Keratinocyte (primary cell): ENCODE measurements at regions not wholly inside any gene's neighbourhood (a gene's known extent, or its start where the extent isn't known, plus 50 kb on each side); places are given as distances from the start of the nearest gene placed in this dataset.
A peak's percentile ranks its signal among the peaks of the same experiment; 100 is the strongest.

Experiments used
- DNase-seq: peaks from one replicate; pipeline ENCODE4 v3.0.0-alpha.2; 2011; ENCODE audit warnings: low read depth, missing footprints, low spot score
- FAIRE-seq: peaks from 2 replicates; lab custom pipeline; 2011; peaks lifted over from hg19 to GRCh38; lab: Jason Lieb, UNC
- H2AFZ ChIP-seq: 2 replicates; pipeline ENCODE4 v1.6.0; 2012; ENCODE audit warnings: low read length, control low read depth, inconsistent platforms; ENCODE audit not compliant: control insufficient read depth
- H3K27ac ChIP-seq: 2 replicates; pipeline ENCODE4 v1.5.1; 2011; ENCODE audit warnings: low read length; ENCODE audit not compliant: control insufficient read depth, insufficient read depth
- H3K27me3 ChIP-seq: 3 replicates; pipeline ENCODE4 v1.6.0; 2011; ENCODE audit warnings: low read length; ENCODE audit not compliant: control insufficient read depth, insufficient read depth; ENCODE audit errors: extremely low read depth
- H3K36me3 ChIP-seq, 2 experiments: 2 replicates in 1 of 2; 3 replicates in 1 of 2; pipeline ENCODE4 v1.5.1; 2011; ENCODE audit warnings: low read length in 2 of 2, mild to moderate bottlenecking in 1 of 2; ENCODE audit not compliant: control insufficient read depth in 2 of 2, insufficient read depth in 2 of 2; ENCODE audit errors: extremely low read depth in 1 of 2
- H3K4me1 ChIP-seq: 3 replicates; pipeline ENCODE4 v1.5.1; 2011; ENCODE audit warnings: low read length; ENCODE audit not compliant: control insufficient read depth, insufficient read depth; ENCODE audit errors: extremely low read depth
- H3K4me2 ChIP-seq: 3 replicates; pipeline ENCODE4 v1.6.0; 2011; ENCODE audit warnings: low read depth, low read length; ENCODE audit not compliant: control insufficient read depth, insufficient read depth; ENCODE audit errors: extremely low read depth
- H3K4me3 ChIP-seq, 3 experiments: fragments of 200-600 bp in 1 of 3; sonication (generic) in 1 of 3; 2 replicates in 2 of 3; 3 replicates in 1 of 3; pipeline ENCODE4 v1.5.1; 2011 to 2016; ENCODE audit warnings: low read length in 3 of 3, mild to moderate bottlenecking in 3 of 3, control low read depth in 2 of 3, inconsistent platforms in 1 of 3, low read depth in 1 of 3, mixed read lengths in 1 of 3, mixed run types in 1 of 3, moderate library complexity in 1 of 3; ENCODE audit not compliant: control insufficient read depth in 2 of 3, insufficient read depth in 2 of 3; ENCODE audit errors: extremely low read depth in 1 of 3
- H3K79me2 ChIP-seq: 2 replicates; pipeline ENCODE4 v1.6.0; 2012; ENCODE audit warnings: low read length; ENCODE audit not compliant: control insufficient read depth, insufficient read depth
- H3K9ac ChIP-seq: 3 replicates; pipeline ENCODE4 v1.6.0; 2011; ENCODE audit warnings: low read length; ENCODE audit not compliant: control insufficient read depth, insufficient read depth; ENCODE audit errors: extremely low read depth
- H3K9me1 ChIP-seq: 3 replicates; pipeline ENCODE4 v1.6.0; 2011; ENCODE audit warnings: low read length; ENCODE audit not compliant: control insufficient read depth, insufficient read depth; ENCODE audit errors: extremely low read depth
- H3K9me3 ChIP-seq: 2 replicates; pipeline ENCODE4 v1.5.1; 2012; ENCODE audit warnings: low read depth, low read length; ENCODE audit not compliant: control insufficient read depth
- H4K20me1 ChIP-seq: 3 replicates; pipeline ENCODE4 v1.6.0; 2011; ENCODE audit warnings: low read length; ENCODE audit not compliant: control insufficient read depth, insufficient read depth; ENCODE audit errors: extremely low read depth
- EZH2 ChIP-seq: IDR thresholded peaks from one replicate; pipeline ENCODE4 v1.6.1; 2012; ENCODE audit warnings: inconsistent platforms, mild to moderate bottlenecking, low read length, moderate library complexity
- dilution Hi-C: fragments of 300-500 bp; cut with MboI; formaldehyde crosslinking; loops from one replicate; pipeline ENCODE4 v1.7.0; 2020; ENCODE audit warnings: low sequenced_read_pairs; ENCODE audit not compliant: extremely low pct_ligation_motif_present
- TF ChIP-seq, protein P1 (sequence below), 3 experiments: IDR thresholded peaks in 1 of 3; conservative IDR thresholded peaks in 1 of 3; optimal IDR thresholded peaks in 1 of 3; 2 replicates in 2 of 3; 3 replicates in 1 of 3; pipeline versions ENCODE3 to v1.5.1; 2011; ENCODE audit warnings: low read length in 3 of 3, mild to moderate bottlenecking in 3 of 3, moderate library complexity in 2 of 3, control low read depth in 1 of 3, inconsistent platforms in 1 of 3; ENCODE audit not compliant: insufficient read depth in 2 of 3; ENCODE audit errors: extremely low read depth in 1 of 3

DNA sequence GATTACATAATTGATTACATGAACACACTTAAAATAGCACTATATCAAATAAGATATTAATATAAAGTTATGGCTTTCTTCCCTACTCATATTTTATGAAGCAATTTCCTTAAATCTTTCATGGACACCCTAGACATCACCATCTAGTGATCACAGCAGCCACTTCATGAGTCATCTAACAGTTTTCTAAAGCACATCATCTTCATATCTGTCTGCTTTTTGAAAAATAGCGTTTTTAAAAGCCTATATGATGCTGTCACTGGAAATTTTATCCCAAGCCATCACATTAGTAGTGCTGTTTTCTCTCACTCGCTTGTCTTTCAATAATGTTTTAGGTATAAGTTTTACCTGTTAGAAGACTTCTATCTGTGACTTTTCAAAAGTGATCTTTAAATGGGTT, 326.1 kb downstream of the SLITRK6 start:
- Histone ChIP-seq H3K79me2 (no peaks in the 10 kb centered on the region), H3K27me3 (no peaks in the 10 kb centered on the region), H3K4me1 (no peaks in the 10 kb centered on the region), H3K9ac (no peak overlapping the region), H3K4me3 (no peak overlapping the region), H3K4me2 (no peak overlapping the region), H3K9me1 (no peaks in the 10 kb centered on the region), H3K27ac (no peak overlapping the region), H3K36me3 (no peaks in the 10 kb centered on the region), H2AFZ (no peak overlapping the region), H4K20me1 (no peaks in the 10 kb centered on the region), H3K9me3 (no peaks in the 10 kb centered on the region)
- DNase-seq: no peak
- no peak for FAIRE-seq
- TF ChIP-seq EZH2: no peak
- TF ChIP-seq, protein P1, sequence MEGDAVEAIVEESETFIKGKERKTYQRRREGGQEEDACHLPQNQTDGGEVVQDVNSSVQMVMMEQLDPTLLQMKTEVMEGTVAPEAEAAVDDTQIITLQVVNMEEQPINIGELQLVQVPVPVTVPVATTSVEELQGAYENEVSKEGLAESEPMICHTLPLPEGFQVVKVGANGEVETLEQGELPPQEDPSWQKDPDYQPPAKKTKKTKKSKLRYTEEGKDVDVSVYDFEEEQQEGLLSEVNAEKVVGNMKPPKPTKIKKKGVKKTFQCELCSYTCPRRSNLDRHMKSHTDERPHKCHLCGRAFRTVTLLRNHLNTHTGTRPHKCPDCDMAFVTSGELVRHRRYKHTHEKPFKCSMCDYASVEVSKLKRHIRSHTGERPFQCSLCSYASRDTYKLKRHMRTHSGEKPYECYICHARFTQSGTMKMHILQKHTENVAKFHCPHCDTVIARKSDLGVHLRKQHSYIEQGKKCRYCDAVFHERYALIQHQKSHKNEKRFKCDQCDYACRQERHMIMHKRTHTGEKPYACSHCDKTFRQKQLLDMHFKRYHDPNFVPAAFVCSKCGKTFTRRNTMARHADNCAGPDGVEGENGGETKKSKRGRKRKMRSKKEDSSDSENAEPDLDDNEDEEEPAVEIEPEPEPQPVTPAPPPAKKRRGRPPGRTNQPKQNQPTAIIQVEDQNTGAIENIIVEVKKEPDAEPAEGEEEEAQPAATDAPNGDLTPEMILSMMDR (optimal IDR thresholded peaks at IDR 0.05 in 1 of 3, IDR thresholded peaks at IDR 0.05 in 1 of 3, conservative IDR thresholded peaks at IDR 0.05 in 1 of 3; ENCODE audit: extremely low read depth in 1 of 3, insufficient read depth in 2 of 3, low read length in 3 of 3): no peak
- dilution Hi-C loops: no loop called here

DNA sequence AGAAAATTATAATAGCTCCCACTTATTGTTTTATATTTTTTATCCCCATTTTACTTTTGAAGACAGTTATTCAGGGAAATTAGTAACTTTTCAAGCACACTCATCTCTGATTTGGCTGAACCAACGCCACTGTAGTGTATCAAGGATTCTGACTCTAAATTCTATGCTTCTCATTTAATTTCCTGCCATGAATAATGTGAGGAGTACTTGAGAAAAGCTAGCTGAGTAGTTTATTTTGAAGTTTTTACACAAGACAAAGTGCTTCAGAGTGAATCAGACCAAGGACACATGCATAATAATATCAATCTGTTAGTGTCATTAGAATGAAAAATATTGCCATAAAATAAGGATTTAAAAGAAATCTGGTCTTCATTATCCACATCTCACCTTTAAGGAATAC, 329.9 kb downstream of the SLITRK6 start:
- Histone ChIP-seq H3K9ac (no peak overlapping the region), H3K9me1 (no peaks in the 10 kb centered on the region), H3K27me3 (no peaks in the 10 kb centered on the region), H3K4me3 (no peak overlapping the region), H3K79me2 (no peaks in the 10 kb centered on the region), H3K27ac (no peak overlapping the region), H2AFZ (peak overlapping the region; percentile 22), H3K9me3 (no peaks in the 10 kb centered on the region), H3K36me3 (no peaks in the 10 kb centered on the region), H3K4me2 (no peak overlapping the region), H3K4me1 (no peaks in the 10 kb centered on the region), H4K20me1 (no peaks in the 10 kb centered on the region)
- no peak for FAIRE-seq
- DNase-seq: no peak
- dilution Hi-C loops: no loop called here
- no peak for TF ChIP-seq EZH2
- TF ChIP-seq, protein P1 (optimal IDR thresholded peaks at IDR 0.05 in 1 of 3, IDR thresholded peaks at IDR 0.05 in 1 of 3, conservative IDR thresholded peaks at IDR 0.05 in 1 of 3; ENCODE audit: extremely low read depth in 1 of 3, insufficient read depth in 2 of 3, low read length in 3 of 3): no peak
